Activated CD8-positive, alpha-beta memory T cell treated with anti-CD3 and anti-CD28 coated beads for 24 hours (primary cell): ENCODE measurements at regions not wholly inside any gene's neighbourhood (a gene's known extent, or its start where the extent isn't known, plus 50 kb on each side); places are given as distances from the start of the nearest gene placed in this dataset.
"Not testable (repeated sequence)": the region's sequence is repeated elsewhere in the genome, so short reads cannot be mapped to it uniquely, and the experiment has no call there.

Experiments used
- DNase-seq: peaks from one replicate; pipeline ENCODE4 v3.0.0-alpha.2; 2020

- not testable (repeated sequence) for DNase-seq
These were observed 63.3 kb upstream of the CEP78 start for GRCh38 chr9:78172610-78173009.

- no peak for DNase-seq
These were observed 64.2 kb upstream of the CEP78 start for GRCh38 chr9:78171651-78172050.

- DNase-seq, result no peak
These were observed 66.8 kb upstream of the CEP78 start for GRCh38 chr9:78169125-78169524.

- DNase-seq, result no peak
These were observed 68.5 kb upstream of the CEP78 start for GRCh38 chr9:78167356-78167755.

DNA sequence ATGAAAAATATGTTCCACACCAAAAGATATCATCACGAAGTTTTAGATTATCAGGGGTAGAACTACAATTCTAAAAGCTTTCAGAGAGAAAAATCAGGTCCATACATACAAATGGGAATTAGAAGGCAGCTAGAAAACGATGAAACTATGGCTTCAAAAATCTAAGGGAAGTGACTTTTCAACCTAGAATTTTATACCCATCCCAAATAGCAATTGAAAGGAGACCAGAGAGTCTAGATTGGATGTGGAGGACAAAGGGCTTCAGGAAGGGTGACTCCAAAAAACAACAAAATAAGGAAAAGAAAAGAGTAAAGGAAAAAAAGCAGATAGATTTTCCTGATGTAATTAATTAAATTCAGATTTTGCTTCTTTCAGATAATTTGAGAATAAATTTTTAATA lies 72.0 kb upstream of the CEP78 start:
- no peak for DNase-seq

- DNase-seq, result no peak
These were observed 77.6 kb upstream of the CEP78 start for GRCh38 chr9:78158286-78158685.

DNA sequence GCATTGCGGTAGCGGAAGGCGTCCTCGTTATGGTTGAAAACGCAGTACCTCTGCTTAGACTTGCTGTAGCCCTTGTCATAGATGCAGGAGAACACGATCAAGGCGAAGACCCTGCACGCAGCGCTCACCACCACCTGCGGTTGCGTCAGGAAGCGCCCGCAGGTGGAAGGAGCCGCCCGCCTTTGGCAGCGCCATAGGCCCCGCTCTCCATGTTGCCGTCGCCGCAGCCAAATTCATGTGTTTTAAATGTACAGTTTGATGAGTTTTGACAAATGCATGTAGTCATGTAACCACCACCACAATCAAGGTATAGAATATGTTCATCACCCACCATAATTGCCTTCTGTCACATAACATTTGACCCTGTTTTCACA lies 84.9 kb upstream of the CEP78 start:
- no peak for DNase-seq

DNA sequence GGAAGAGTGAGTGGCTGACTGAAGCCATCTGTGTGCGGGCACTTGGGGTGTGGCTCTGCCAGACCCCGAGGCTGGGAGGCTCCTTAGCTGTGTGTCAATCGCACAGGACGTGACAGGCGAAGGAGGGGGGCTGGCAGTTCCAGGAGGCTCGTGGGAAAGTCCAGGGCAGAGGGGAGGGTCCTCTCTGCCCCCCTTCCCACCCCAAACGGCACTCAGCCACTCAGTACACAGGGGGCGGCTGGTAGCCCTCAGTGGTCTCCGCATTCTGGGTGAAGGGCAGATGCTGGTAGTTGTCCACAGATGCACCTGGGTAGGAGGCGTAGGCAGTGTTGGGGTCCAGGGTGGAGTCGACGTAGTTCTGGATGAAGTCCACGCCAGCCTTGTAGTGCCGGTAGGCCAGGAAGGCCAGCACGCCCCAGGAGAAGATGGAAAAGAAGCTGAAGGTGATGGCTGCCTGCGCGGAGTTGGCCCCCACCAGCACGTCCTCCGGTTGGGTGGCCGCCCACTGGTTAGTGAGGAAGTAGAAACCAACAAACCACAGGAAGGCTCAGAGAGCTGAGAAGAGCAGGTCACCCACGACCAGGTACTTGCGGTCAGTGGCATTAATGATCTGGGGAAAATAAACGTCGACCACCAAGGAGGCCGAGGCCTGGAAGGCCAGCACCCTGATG lies 85.4 kb upstream of the CEP78 start:
- no peak for DNase-seq

DNA sequence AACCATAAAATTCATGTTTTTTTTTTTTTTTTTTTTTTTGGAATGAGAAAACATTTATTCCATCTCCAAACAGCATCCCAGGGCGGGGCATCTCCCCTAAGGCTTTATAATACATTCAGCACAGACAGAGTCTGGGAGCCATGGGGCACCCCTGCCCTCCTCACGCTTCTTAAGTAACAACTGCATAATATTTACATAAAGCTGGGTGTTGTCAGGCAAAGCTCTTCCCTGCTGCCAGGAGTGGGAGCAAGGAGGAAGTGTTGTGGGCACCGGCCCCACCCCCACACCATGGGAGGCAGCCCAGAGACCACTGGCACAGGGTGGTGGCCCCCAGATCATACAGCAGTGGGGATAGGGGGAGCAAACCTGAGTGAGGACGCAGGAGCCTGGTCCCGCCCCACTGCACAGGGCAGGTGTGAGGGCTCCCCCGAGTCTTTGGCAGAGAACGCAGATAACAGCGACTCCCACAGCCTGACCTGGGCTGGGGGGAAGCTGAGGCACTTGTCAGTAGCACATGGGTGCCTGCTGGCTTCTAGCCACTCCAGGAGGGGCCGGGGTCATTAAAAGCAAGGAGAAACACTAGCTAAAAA lies 86.1 kb upstream of the CEP78 start:
- DNase-seq, result no peak

GRCh38 chr9:78146241-78146640 lies 89.6 kb upstream of the CEP78 start:
- DNase-seq, result no peak

- DNase-seq, result no peak
These were observed 91.1 kb upstream of the CEP78 start for GRCh38 chr9:78144663-78145377.

DNA sequence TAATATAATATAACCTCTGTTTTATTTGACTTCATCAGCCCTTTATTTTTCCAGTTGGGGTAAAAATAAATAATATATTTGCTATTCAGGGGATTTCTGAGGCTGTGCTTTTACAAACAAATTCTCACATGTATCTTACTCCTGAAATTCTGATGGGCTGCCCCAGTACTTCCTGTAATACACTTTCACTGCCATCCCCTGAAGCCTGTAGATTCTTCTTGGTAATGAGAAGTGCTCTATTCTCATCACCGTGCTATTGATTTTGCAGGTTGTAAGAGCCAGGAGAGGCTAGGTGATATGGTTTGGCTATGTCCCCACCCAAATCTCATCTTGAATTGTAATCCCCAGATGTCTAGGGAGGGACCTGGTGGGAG lies 91.9 kb upstream of the CEP78 start:
- DNase-seq, result no peak

DNA sequence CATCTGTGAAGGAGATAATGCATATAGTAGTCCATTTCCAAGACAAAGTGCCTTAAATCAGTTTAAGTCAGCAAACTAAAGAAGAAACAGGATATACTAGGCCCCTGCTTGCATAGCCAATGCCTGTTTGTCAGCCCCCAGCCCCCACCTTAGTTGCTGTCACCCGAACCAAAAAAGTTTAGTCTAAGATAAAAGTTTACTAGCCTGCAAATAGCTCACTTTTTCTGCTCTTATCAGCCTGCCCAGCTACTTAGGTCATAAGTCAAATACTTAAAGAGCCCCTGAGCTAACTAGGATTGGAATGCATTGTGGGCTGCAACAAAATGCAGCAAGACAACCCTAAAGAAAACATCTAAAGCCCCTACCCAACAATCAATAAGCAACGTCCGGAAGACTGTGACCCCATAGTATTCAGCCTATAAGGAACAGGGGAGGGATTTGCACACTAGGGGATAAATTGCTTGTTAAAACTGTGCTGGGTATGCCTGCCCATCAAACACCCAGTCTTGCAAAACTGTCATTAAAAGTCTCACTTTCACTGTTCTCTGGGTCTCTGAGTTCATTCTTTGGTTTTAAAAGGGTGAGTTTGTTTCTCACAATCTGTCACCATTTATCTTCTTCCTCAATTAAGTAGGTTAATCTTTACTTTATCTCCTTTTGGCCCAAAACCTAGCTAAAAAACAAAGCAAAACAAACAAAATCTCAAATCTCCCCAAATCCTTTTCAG lies 92.4 kb upstream of the CEP78 start:
- no peak for DNase-seq

DNA sequence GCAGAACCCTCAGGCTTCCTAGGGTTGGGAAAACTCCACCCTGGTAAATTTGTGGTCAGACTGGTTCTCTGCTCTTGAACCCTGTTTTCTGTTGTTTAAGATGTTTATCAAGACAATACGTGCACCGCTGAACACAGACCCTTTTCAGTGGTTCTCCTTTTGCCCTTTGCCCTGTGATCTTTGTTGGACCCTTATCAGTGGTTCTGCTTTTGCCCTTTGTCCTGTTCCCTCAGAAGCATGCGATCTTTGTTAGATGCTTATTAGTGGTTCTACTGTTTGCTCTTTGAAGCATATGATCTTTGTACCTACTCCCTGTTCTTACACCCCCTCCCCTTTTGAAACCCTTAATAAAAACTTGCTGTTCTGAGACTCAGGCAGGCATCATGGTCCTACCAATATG lies 93.6 kb upstream of the CEP78 start:
- DNase-seq, result not testable (repeated sequence)

- no peak for DNase-seq
These were observed 102.1 kb upstream of the CEP78 start for GRCh38 chr9:78133751-78134150.

DNA sequence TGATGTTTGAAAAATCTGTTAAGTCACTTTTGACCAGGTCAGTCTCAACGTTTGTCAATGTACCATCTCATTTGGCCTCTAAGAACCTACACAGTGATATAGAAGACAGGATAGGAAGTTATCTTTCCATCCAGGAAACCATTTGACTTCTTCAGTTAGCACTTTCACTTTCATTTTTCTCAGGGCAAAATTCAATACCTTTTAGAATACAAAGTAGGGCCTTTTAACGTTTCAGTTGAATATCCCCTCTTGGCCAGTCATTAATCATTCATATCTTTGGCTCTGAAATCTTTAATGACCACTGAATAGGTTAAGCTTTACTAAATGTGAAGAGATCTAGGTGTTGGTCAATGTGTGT lies 101.1 kb upstream of the GNAQ start:
- DNase-seq, result no peak

DNA sequence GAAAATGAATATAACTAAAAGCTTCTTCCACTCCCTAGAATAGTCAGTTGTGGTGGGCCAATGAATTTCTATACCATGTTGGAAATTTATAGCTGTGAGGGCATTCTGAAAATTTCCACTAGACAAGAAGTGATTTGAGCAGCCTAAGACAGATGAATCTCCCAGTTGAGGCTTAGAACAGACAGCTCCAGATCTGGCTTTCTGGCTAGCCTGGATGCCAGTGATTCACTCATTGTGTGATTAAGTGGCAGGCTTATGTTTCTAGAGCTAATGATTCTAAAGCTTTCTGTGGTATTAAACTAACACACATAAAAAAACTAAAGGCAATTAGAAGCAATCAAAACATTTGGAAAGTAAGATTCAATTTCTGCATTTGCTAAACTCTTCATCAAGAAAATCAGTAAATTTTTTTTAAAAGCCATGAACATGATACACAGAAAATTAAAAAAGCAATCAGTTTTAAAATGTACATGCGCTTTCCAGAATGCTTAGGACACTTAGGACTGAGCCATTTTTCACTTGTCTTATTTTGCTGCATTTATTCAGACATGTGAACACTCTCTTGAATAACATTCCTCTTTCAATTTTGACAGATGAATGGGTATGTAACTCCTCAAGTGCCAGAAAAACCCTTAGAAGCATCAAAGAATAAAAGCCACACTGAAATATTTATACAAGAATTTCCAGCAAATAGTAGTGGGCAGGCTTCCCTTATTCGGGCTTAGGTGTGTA lies 100.5 kb upstream of the GNAQ start:
- no peak for DNase-seq

GRCh38 chr9:78130853-78131252 lies 99.2 kb upstream of the GNAQ start:
- no peak for DNase-seq

- no peak for DNase-seq
These were observed 98.4 kb upstream of the GNAQ start for GRCh38 chr9:78130004-78130403.

DNA sequence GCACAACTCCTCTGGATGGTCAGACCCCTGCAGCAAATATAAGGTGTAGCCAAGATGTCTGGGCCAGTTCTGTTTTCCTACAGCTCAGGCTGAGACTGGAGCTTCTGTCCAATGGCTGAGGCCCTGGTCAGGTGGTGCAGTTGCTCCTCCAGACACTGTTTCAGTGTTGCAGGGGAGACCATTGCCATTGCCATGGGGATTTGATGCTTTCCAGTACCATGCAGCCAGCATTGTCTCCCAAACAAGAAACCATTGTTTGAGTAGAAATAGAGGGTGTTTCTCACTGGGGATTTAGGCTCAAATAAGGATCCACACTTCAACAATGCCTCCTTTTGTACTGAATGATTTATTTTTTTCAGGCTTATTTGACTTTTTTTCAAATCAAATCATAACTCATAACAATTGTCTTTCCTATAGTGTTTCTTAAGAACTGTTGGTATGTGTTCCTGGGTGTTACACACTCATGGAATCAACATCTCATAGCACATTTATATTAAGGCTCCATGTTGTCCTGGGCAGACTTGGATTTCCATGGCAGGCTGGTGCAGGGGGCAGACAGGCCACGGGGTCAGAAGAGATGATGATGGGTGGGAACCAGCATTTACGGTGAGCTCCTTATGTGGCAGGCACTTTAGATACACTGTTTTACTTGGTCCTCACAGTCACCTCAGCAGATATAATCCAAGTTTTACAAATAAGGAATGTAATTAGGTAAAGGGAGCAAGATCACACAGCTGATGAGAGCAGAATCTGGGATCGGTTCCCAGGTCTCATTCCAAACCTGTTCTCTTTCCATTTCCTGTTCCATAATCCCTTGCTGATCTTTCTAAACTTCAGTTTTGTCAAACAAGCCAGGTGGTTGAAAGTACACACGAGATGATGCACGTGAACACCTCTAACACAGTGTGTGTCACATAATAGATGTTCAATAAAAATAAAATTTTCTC lies 95.9 kb upstream of the GNAQ start:
- DNase-seq, result no peak

DNA sequence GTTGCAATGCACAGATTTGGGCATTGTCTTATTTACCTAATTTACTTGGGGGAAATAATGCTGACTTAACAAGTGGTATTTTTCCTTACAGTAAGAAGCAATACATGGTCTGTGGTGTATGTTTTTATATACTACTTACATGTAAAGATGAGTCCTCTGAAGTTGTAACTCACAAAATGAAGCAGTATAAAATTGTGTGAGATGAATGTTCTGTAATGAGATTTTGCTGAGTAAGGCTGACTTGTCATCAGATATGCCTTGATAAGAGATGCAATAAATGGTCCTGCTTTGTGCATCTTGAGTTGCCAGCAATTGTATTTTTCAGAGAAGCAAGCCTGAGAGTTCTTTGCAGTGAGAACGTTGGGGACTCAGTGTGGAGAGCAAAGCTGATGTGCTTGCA lies 92.2 kb upstream of the GNAQ start:
- no peak for DNase-seq

DNA sequence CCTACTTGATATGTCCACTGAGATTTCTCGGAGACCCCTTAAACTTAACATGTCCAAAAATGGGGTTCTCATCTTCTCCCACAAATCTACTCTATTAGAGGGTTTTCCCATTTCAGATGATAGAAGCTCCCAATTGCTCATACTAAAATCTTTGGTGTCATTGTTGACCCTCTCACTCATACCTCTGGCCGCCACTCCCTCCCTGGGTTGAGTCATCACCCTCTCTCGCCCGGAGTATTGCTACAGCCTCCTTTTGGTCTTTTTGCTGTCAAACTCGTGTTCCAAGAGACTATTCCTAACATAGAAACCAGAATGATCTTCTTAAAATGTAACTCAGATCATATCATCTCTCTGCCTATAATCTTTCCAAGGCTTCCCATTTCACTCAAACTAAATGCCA lies 91.0 kb upstream of the GNAQ start:
- no peak for DNase-seq
